ENCODE measurements at regions not wholly inside any gene's neighbourhood (a gene's known extent, or its start where the extent isn't known, plus 50 kb on each side); places are given as distances from the start of the nearest gene placed in this dataset.

DNA sequence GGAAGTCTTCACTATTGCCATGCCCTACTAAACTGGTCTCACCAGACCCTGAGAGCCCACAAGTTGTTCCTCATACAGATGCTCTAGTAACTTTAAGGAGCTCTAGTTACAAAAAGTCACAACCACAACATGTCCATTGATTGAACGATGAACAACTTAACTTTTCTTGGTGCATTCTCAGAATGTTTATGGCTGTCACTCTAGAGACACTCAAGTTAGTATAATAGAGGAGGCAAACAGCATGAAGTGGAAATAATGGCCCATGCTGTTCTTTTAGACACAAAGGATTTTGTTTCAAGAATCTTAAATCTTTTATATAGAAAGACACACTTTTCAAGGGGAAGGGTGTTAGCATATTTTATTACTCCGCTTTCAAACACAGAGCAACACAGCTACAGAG, 934.4 kb downstream of the HACE1 start:
- TF ChIP-seq YY1 (IDR thresholded peaks at IDR 0.05; ENCODE audit: insufficient read depth, insufficient read length) (no peak), ZNF274 (IDR thresholded peaks at IDR 0.05; ENCODE audit: low read depth, low read length) (no peak), SUZ12 (IDR thresholded peaks at IDR 0.05; ENCODE audit: extremely low read depth, insufficient read depth, insufficient read length) (no peak)
